ENCODE measurements at regions not wholly inside any gene's neighbourhood (a gene's known extent, or its start where the extent isn't known, plus 50 kb on each side); places are given as distances from the start of the nearest gene placed in this dataset.

- Histone ChIP-seq H3K79me2 (ENCODE audit: insufficient read depth, low read depth, low read length) (no peaks in the 10 kb centered on the region), H2AFZ (ENCODE audit: low read length) (no peak overlapping the region), H3K27ac (ENCODE audit: low read depth, low read length, poor library complexity, severe bottlenecking) (no peak overlapping the region), H3K4me1 (ENCODE audit: insufficient read depth, low read length, poor library complexity, severe bottlenecking) (no peaks in the 10 kb centered on the region), H3K36me3 (ENCODE audit: insufficient read depth, low read length) (no peaks in the 10 kb centered on the region), H3K4me2 (ENCODE audit: low read length) (no peak overlapping the region), H4K20me1 (ENCODE audit: insufficient read depth, low read length) (no peaks in the 10 kb centered on the region), H3K9me2 (ENCODE audit: insufficient read depth, low read length) (no peaks in the 10 kb centered on the region), H3K4me3 (ENCODE audit: low read depth, low read length, poor library complexity, severe bottlenecking) (no peak overlapping the region), H3K9me3 (ENCODE audit: low read length) (no peaks in the 10 kb centered on the region)
- TF ChIP-seq CTCF (conservative IDR thresholded peaks at IDR 0.05; ENCODE audit: low read length): no peak
- no peak for TF ChIP-seq EZH2phosphoT487 (IDR thresholded peaks at IDR 0.05; ENCODE audit: borderline replicate concordance, low read depth, low read length)
- ChIA-PET CTCF (ENCODE audit: unreplicated experiment) (no interaction called here), POLR2A (interaction anchor here (0.5 kb wide), 1 partner anchor 12 kb away, joined by 3 read pairs; no protein-coding TSS in a partner anchor)
- intact Hi-C loops (cut with micrococcal nuclease; ENCODE audit: unreplicated experiment): no loop called here
- DNase-seq (ENCODE audit: low spot score): no peak
- no TSS peak for BruUV-seq (replicated peaks)
These were observed 105.7 kb upstream of the RASSF8 start for GRCh38 chr12:25852792-25853191.

GRCh38 chr12:25853316-25854095 lies 105.0 kb upstream of the RASSF8 start:
- POLR2A ChIA-PET: interaction anchor here (0.5 kb wide), 1 partner anchor 11 kb away, joined by 3 read pairs; no protein-coding TSS in a partner anchor
- no TSS peak for BruUV-seq (replicated peaks)
- H3K4me1 ChIP-seq (ENCODE audit: insufficient read depth, low read length, poor library complexity, severe bottlenecking): no peaks in the 10 kb centered on the region

More at GRCh38 chr12:25853316-25854095, 105.0 kb upstream of the RASSF8 start:
- no peaks in the 10 kb centered on the region for H3K36me3 ChIP-seq (ENCODE audit: insufficient read depth, low read length)
- H3K4me3 ChIP-seq (ENCODE audit: low read depth, low read length, poor library complexity, severe bottlenecking): no peak overlapping the region
- no peak for DNase-seq (ENCODE audit: low spot score)
- no peak overlapping the region for H2AFZ ChIP-seq (ENCODE audit: low read length)
- intact Hi-C loops (cut with micrococcal nuclease; ENCODE audit: unreplicated experiment): no loop called here
- CTCF ChIA-PET (ENCODE audit: unreplicated experiment): no interaction called here
- H3K9me3 ChIP-seq (ENCODE audit: low read length): no peaks in the 10 kb centered on the region
- H4K20me1 ChIP-seq (ENCODE audit: insufficient read depth, low read length): no peaks in the 10 kb centered on the region
- H3K79me2 ChIP-seq (ENCODE audit: insufficient read depth, low read depth, low read length): no peaks in the 10 kb centered on the region
- no peaks in the 10 kb centered on the region for H3K9me2 ChIP-seq (ENCODE audit: insufficient read depth, low read length)
- TF ChIP-seq CTCF (conservative IDR thresholded peaks at IDR 0.05; ENCODE audit: low read length): no peak
- H3K4me2 ChIP-seq (ENCODE audit: low read length): no peak overlapping the region
- H3K27ac ChIP-seq (ENCODE audit: low read depth, low read length, poor library complexity, severe bottlenecking): no peak overlapping the region
